HepG2 (cell line): ENCODE measurements at regions not wholly inside any gene's neighbourhood (a gene's known extent, or its start where the extent isn't known, plus 50 kb on each side); places are given as distances from the start of the nearest gene placed in this dataset.

ENCODE experiments used
- ATAC-seq: fragments of 200-7000 bp; cut with Tn5 transposase; 3 replicates; pipeline ENCODE4 v1.9.1; 2020; ENCODE audit warnings: mild to moderate bottlenecking, moderate library complexity
- BruUV-seq: library from RNA; stranded (reverse); fragments of 400-500 nt; replicated peaks from 2 replicates; lab custom pipeline; 2021; lab: Mats Ljungman, UMichigan
- CTCF ChIA-PET: fragments of 300-600 bp; formaldehyde crosslinking; extraction: SDS; loops from one replicate; lab custom pipeline; 2021; ENCODE audit warnings: low total read pairs, inconsistent platforms, low intra/inter-chr PET ratio; lab: Yijun Ruan, JAX
- POLR2A ChIA-PET: fragments of 350-600 bp; sonication (Branson Sonifier 250); formaldehyde crosslinking; loops from one replicate; lab custom pipeline; 2020; ENCODE audit warnings: antibody characterized with exemption, inconsistent platforms; lab: Yijun Ruan, JAX
- DNase-seq: peaks from one replicate; pipeline ENCODE4 v3.0.0-alpha.2; 2015; ENCODE audit warnings: low spot score
- FAIRE-seq: peaks from 3 replicates; lab custom pipeline; 2011; peaks lifted over from hg19 to GRCh38; lab: Jason Lieb, UNC
- H2AFZ ChIP-seq: one replicate; pipeline ENCODE4 v1.6.1; 2011; ENCODE audit warnings: low read length, inconsistent platforms
- H3K27ac ChIP-seq: fragments of 300-600 bp; 3 replicates; pipeline ENCODE4 v1.8.0; 2011; ENCODE audit warnings: mixed run types, mild to moderate bottlenecking, mixed read lengths, low read length, inconsistent platforms; ENCODE audit not compliant: insufficient read depth; ENCODE audit errors: extremely low read length
- H3K27me3 ChIP-seq, 2 experiments: fragments of 200-600 bp in 1 of 2; 2 replicates in 1 of 2; 3 replicates in 1 of 2; pipeline versions ENCODE4 v1.6.0 to v1.8.0; 2011; ENCODE audit warnings: low read length in 2 of 2, mild to moderate bottlenecking in 2 of 2, moderate library complexity in 2 of 2, inconsistent platforms in 1 of 2; ENCODE audit not compliant: insufficient read depth in 2 of 2, control insufficient read depth in 1 of 2
- H3K36me3 ChIP-seq, 2 experiments: fragments of 200-600 bp in 1 of 2; replicated peaks in 1 of 2; 2 replicates in 1 of 2; 3 replicates in 1 of 2; pipeline versions ENCODE4 v1.5.1 to v1.8.0; 2011; ENCODE audit warnings: low read length in 2 of 2, inconsistent platforms in 1 of 2; ENCODE audit not compliant: insufficient read depth in 2 of 2, control insufficient read depth in 1 of 2
- H3K4me1 ChIP-seq: 2 replicates; pipeline ENCODE4 v1.5.1; 2012; ENCODE audit warnings: low read length, inconsistent platforms; ENCODE audit not compliant: insufficient read depth
- H3K4me2 ChIP-seq: 2 replicates; pipeline ENCODE4 v1.6.0; 2011; ENCODE audit warnings: low read depth, low read length, inconsistent platforms
- H3K4me3 ChIP-seq, 3 experiments: fragments of 200-600 bp in 1 of 3; sonication (generic), shearing (Covaris generic) in 1 of 3; replicated peaks in 1 of 3; 2 replicates each; pipeline ENCODE4 v1.5.1; 2011 to 2016; ENCODE audit warnings: low read length in 3 of 3, inconsistent platforms in 2 of 3, low read depth in 2 of 3, mild to moderate bottlenecking in 2 of 3, control low read depth in 1 of 3, mixed read lengths in 1 of 3; ENCODE audit not compliant: insufficient read depth in 1 of 3
- H3K79me2 ChIP-seq: one replicate; pipeline ENCODE4 v1.6.1; 2011; ENCODE audit warnings: low read length, inconsistent platforms; ENCODE audit not compliant: insufficient read depth
- H3K9ac ChIP-seq: 2 replicates; pipeline ENCODE4 v1.6.0; 2011; ENCODE audit warnings: mild to moderate bottlenecking, low read depth, low read length, inconsistent platforms; ENCODE audit not compliant: insufficient read depth
- H3K9me3 ChIP-seq: 2 replicates; pipeline ENCODE4 v1.5.1; 2012; ENCODE audit warnings: mild to moderate bottlenecking, low read length
- H4K20me1 ChIP-seq: 2 replicates; pipeline ENCODE4 v1.6.0; 2011; ENCODE audit warnings: inconsistent platforms, mild to moderate bottlenecking, low read length, moderate library complexity; ENCODE audit not compliant: insufficient read depth
- FOXP1 ChIP-seq, 2 experiments: fragments of 450-650 bp in 1 of 2; IDR thresholded peaks; 2 replicates each; pipeline ENCODE4 v1.6.1; 2017 to 2018; ENCODE audit warnings: antibody characterized with exemption in 1 of 2
- SMYD3 ChIP-seq: sonication (generic); formaldehyde crosslinking; IDR thresholded peaks from 2 replicates; pipeline ENCODE4 v1.8.1; 2023; ENCODE audit warnings: mild to moderate bottlenecking, missing genetic modification reagents
- THRA ChIP-seq: sonication (generic); formaldehyde crosslinking; IDR thresholded peaks from 2 replicates; pipeline ENCODE4 v1.4.0; 2020; ENCODE audit warnings: missing genetic modification reagents, borderline replicate concordance
- TP53 ChIP-seq: sonication (generic); formaldehyde crosslinking; conservative IDR thresholded peaks from 2 replicates; pipeline ENCODE4 v1.4.0; 2020; ENCODE audit warnings: missing genetic modification reagents
- ZNF281 ChIP-seq: sonication (generic); formaldehyde crosslinking; IDR thresholded peaks from 2 replicates; pipeline ENCODE4 v1.4.0; 2020; ENCODE audit warnings: missing genetic modification reagents, borderline replicate concordance
- ZNF317 ChIP-seq: sonication (generic); formaldehyde crosslinking; IDR thresholded peaks from 2 replicates; pipeline ENCODE4 v1.5.0; 2020; ENCODE audit warnings: mild to moderate bottlenecking, missing genetic modification reagents
- ZNF44 ChIP-seq: sonication (generic); formaldehyde crosslinking; IDR thresholded peaks from 2 replicates; pipeline ENCODE4 v1.5.1; 2020; ENCODE audit warnings: mild to moderate bottlenecking, missing genetic modification reagents
- ZNF446 ChIP-seq: sonication (generic); formaldehyde crosslinking; IDR thresholded peaks from 2 replicates; pipeline ENCODE4 v1.5.0; 2020; ENCODE audit warnings: mild to moderate bottlenecking, missing genetic modification reagents
- WGBS: methylation state at CpG from one replicate; pipeline ENCODE4 v1.1.6; 2017; ENCODE audit warnings: low lambda C conversion rate; 5-methylcytosine and 5-hydroxymethylcytosine counted together
- in situ Hi-C: cut with HindIII; loops from 2 replicates; pipeline ENCODE4 v1.10.0; 2017; ENCODE audit warnings: low pct_unique_long_range_greater_than_20kb; ENCODE audit not compliant: extremely low pct_ligation_motif_present
- intact Hi-C: fragments of 100-400 bp; cut with micrococcal nuclease; formaldehyde crosslinking; loops from one replicate; pipeline ENCODE4 v1.10.0; 2022; ENCODE audit not compliant: unreplicated experiment

GRCh38 chr15:70395164-70395563 lies 297.4 kb upstream of the TLE3 start:
- no peaks in the 10 kb centered on the region for H3K4me1 ChIP-seq
- H3K9ac ChIP-seq = no peak overlapping the region
- H3K27ac ChIP-seq = no peak overlapping the region
- in situ Hi-C loops (no loop called here), intact Hi-C loops (no loop called here)
- H3K4me3 ChIP-seq = no peak overlapping the region
- FAIRE-seq (no peak), ATAC-seq (no peak), DNase-seq (no peak)
- H2AFZ ChIP-seq = no peak overlapping the region
- H3K36me3 ChIP-seq = no peaks in the 10 kb centered on the region
- H3K79me2 ChIP-seq = no peaks in the 10 kb centered on the region
- H3K4me2 ChIP-seq = no peak overlapping the region
- ChIA-PET POLR2A (no interaction called here), CTCF (no interaction called here)
- no peaks in the 10 kb centered on the region; the same call in 1 of the 2 replicates for H4K20me1 ChIP-seq
- no peak for TF ChIP-seq ZNF446 (CRISPR knock-in tag)
- TF ChIP-seq FOXP1 (IDR thresholded peaks at IDR 0.05) = no peak
- no peak for TF ChIP-seq FOXP1 (CRISPR knock-in tag; IDR thresholded peaks at IDR 0.05)
- no peak for TF ChIP-seq ZNF44 (CRISPR knock-in tag)
- TF ChIP-seq ZNF317 (CRISPR knock-in tag) = no peak
- no peak for TF ChIP-seq ZNF281 (CRISPR knock-in tag)
- TF ChIP-seq TP53 = no peak
- no peak for TF ChIP-seq THRA (CRISPR knock-in tag)
- TF ChIP-seq SMYD3 = no peak
- BruUV-seq = no TSS peak
- 84% methylated on average over 5 of the region's 11 CpGs for WGBS
- no peaks in the 10 kb centered on the region for H3K9me3 ChIP-seq
- H3K27me3 ChIP-seq = no peaks in the 10 kb centered on the region; a peak in 1 of 5 replicates
